Hepatocyte (in vitro differentiated cells): ENCODE measurements at regions not wholly inside any gene's neighbourhood (a gene's known extent, or its start where the extent isn't known, plus 50 kb on each side); places are given as distances from the start of the nearest gene placed in this dataset.
"Not testable (repeated sequence)": the region's sequence is repeated elsewhere in the genome, so short reads cannot be mapped to it uniquely, and the experiment has no call there.

ENCODE experiments used
- DNase-seq: peaks from one replicate; pipeline ENCODE4 v3.0.0-alpha.2; 2016; ENCODE audit warnings: low spot score
- H2AFZ ChIP-seq: fragments of 200-600 bp; sonication (generic); 2 replicates; pipeline ENCODE4 v1.6.0; 2016; ENCODE audit warnings: antibody characterized with exemption, mild to moderate bottlenecking
- H3K27ac ChIP-seq: fragments of 200-600 bp; sonication (generic); 2 replicates; pipeline ENCODE4 v1.5.1; 2016; ENCODE audit warnings: mild to moderate bottlenecking
- H3K27me3 ChIP-seq: fragments of 200-600 bp; sonication (generic); 2 replicates; pipeline ENCODE4 v1.6.1; 2016
- H3K36me3 ChIP-seq: fragments of 200-600 bp; sonication (generic); replicated peaks from 2 replicates; pipeline ENCODE4 v1.5.1; 2016; ENCODE audit warnings: low read depth; ENCODE audit not compliant: insufficient read depth
- H3K4me1 ChIP-seq: fragments of 200-600 bp; sonication (generic); 2 replicates; pipeline ENCODE4 v1.5.1; 2016; ENCODE audit warnings: mild to moderate bottlenecking, moderate library complexity; ENCODE audit not compliant: insufficient read depth
- H3K4me2 ChIP-seq: fragments of 200-600 bp; sonication (generic); 2 replicates; pipeline ENCODE4 v1.6.0; 2016
- H3K4me3 ChIP-seq: fragments of 200-600 bp; sonication (generic); 2 replicates; pipeline ENCODE4 v1.5.1; 2016; ENCODE audit warnings: mild to moderate bottlenecking
- H3K79me2 ChIP-seq: fragments of 200-600 bp; sonication (generic); 2 replicates; pipeline ENCODE4 v1.6.0; 2017; ENCODE audit warnings: mild to moderate bottlenecking
- H3K9me2 ChIP-seq: fragments of 200-600 bp; sonication (generic); replicated peaks from 2 replicates; pipeline ENCODE4 v1.6.0; 2017; ENCODE audit warnings: mild to moderate bottlenecking; ENCODE audit not compliant: insufficient read depth
- H3K9me3 ChIP-seq: fragments of 200-600 bp; sonication (generic); 2 replicates; pipeline ENCODE4 v1.5.1; 2016; ENCODE audit warnings: low read depth, mild to moderate bottlenecking
- H4K20me1 ChIP-seq: fragments of 200-600 bp; sonication (generic); 2 replicates; pipeline ENCODE4 v1.6.0; 2016; ENCODE audit warnings: mild to moderate bottlenecking; ENCODE audit not compliant: insufficient read depth, poor library complexity, severe bottlenecking
- WGBS: methylation state at CpG from one replicate; pipeline ENCODE4 v1.1.6; 2016; ENCODE audit warnings: low lambda C conversion rate; ENCODE audit errors: missing lambda C conversion rate; 5-methylcytosine and 5-hydroxymethylcytosine counted together

GRCh38 chr14:19240387-19240786 lies 193.8 kb downstream of the POTEG start:
- DNase-seq, H3K4me3 ChIP-seq, H3K4me1 ChIP-seq, H3K4me2 ChIP-seq, H3K27me3 ChIP-seq, H4K20me1 ChIP-seq, H2AFZ ChIP-seq, H3K9me2 ChIP-seq, H3K27ac ChIP-seq, H3K36me3 ChIP-seq, H3K9me3 ChIP-seq, H3K79me2 ChIP-seq: not testable (repeated sequence)
- 84% methylated on average over 14 of the region's 21 CpGs for WGBS

GRCh38 chr14:19241451-19241850 lies 192.7 kb downstream of the POTEG start:
- not testable (repeated sequence) for H2AFZ ChIP-seq, H3K27me3 ChIP-seq, H3K4me1 ChIP-seq, H3K36me3 ChIP-seq, H3K79me2 ChIP-seq, DNase-seq, H3K27ac ChIP-seq, H3K9me3 ChIP-seq, H3K4me2 ChIP-seq, H3K9me2 ChIP-seq, H4K20me1 ChIP-seq, H3K4me3 ChIP-seq
- WGBS: 75% methylated on average over 7 of the region's 15 CpGs

- not testable (repeated sequence) for H3K27ac ChIP-seq, H3K79me2 ChIP-seq, H4K20me1 ChIP-seq
Measured at GRCh38 chr14:19242529-19242928, 191.6 kb downstream of the POTEG start.

GRCh38 chr14:19266908-19267307 lies 167.2 kb downstream of the POTEG start:
- 94% methylated on average over 30 of the region's 40 CpGs for WGBS
- not testable (repeated sequence) for H4K20me1 ChIP-seq, H3K27ac ChIP-seq, H3K4me1 ChIP-seq, H3K9me2 ChIP-seq, H3K9me3 ChIP-seq, DNase-seq, H3K27me3 ChIP-seq, H3K79me2 ChIP-seq, H3K4me3 ChIP-seq, H3K4me2 ChIP-seq, H2AFZ ChIP-seq, H3K36me3 ChIP-seq

More at GRCh38 chr14:19242529-19242928, 191.6 kb downstream of the POTEG start:
- not testable (repeated sequence) for H3K27me3 ChIP-seq, H3K4me3 ChIP-seq, H3K4me2 ChIP-seq, DNase-seq, H3K9me3 ChIP-seq, H3K4me1 ChIP-seq, H3K36me3 ChIP-seq, H3K9me2 ChIP-seq, H2AFZ ChIP-seq
- 88% methylated on average over 8 of the region's 15 CpGs for WGBS

- H3K4me1 ChIP-seq, H3K79me2 ChIP-seq, H3K4me3 ChIP-seq, H4K20me1 ChIP-seq, DNase-seq, H3K4me2 ChIP-seq, H3K36me3 ChIP-seq, H3K27me3 ChIP-seq, H3K9me2 ChIP-seq, H2AFZ ChIP-seq, H3K27ac ChIP-seq, H3K9me3 ChIP-seq: not testable (repeated sequence)
- WGBS: 85% methylated on average over 11 of the region's 16 CpGs
Measured at GRCh38 chr14:19267636-19268035, 166.5 kb downstream of the POTEG start.

GRCh38 chr14:19268047-19268627 lies 166.0 kb downstream of the POTEG start:
- not testable (repeated sequence) for H3K36me3 ChIP-seq, H3K27ac ChIP-seq, H2AFZ ChIP-seq, H3K4me1 ChIP-seq, DNase-seq, H3K27me3 ChIP-seq, H3K79me2 ChIP-seq, H3K4me2 ChIP-seq, H3K4me3 ChIP-seq, H3K9me2 ChIP-seq, H4K20me1 ChIP-seq, H3K9me3 ChIP-seq
- no CpG with 5 or more reads among the region's 21 CpGs for WGBS

- H4K20me1 ChIP-seq, H2AFZ ChIP-seq, H3K27me3 ChIP-seq, H3K4me2 ChIP-seq, H3K9me3 ChIP-seq, H3K9me2 ChIP-seq, DNase-seq, H3K4me3 ChIP-seq, H3K27ac ChIP-seq, H3K79me2 ChIP-seq, H3K4me1 ChIP-seq, H3K36me3 ChIP-seq: not testable (repeated sequence)
- WGBS: no CpG with 5 or more reads among the region's 1 CpG
Measured at GRCh38 chr14:19272235-19272634, 161.9 kb downstream of the POTEG start.

- H3K4me2 ChIP-seq, H3K9me3 ChIP-seq, H4K20me1 ChIP-seq, H3K79me2 ChIP-seq, H3K9me2 ChIP-seq, H2AFZ ChIP-seq, H3K36me3 ChIP-seq, DNase-seq, H3K4me1 ChIP-seq, H3K27me3 ChIP-seq, H3K27ac ChIP-seq, H3K4me3 ChIP-seq: not testable (repeated sequence)
- WGBS: 81% methylated on average over 3 of the region's 3 CpGs
Measured at GRCh38 chr14:19289669-19290068, 144.5 kb downstream of the POTEG start.

- H3K27me3 ChIP-seq, H2AFZ ChIP-seq, H3K4me3 ChIP-seq, DNase-seq, H3K27ac ChIP-seq, H3K79me2 ChIP-seq, H3K4me2 ChIP-seq, H4K20me1 ChIP-seq, H3K36me3 ChIP-seq, H3K4me1 ChIP-seq, H3K9me3 ChIP-seq, H3K9me2 ChIP-seq: not testable (repeated sequence)
- 91% methylated on average over 4 of the region's 28 CpGs for WGBS
Measured at GRCh38 chr14:19300243-19300642, 133.9 kb downstream of the POTEG start.
